Natural killer cell treated with Interleukin-12 subunit alpha and Interleukin-12 subunit beta and Interleukin-15 and Interleukin-18, amount 100 ng/mL, for 72 hours (primary cell): ENCODE measurements at regions not wholly inside any gene's neighbourhood (a gene's known extent, or its start where the extent isn't known, plus 50 kb on each side); places are given as distances from the start of the nearest gene placed in this dataset.
A peak's percentile ranks its signal among the peaks of the same experiment; 100 is the strongest.

Source experiments
- ATAC-seq, 2 donors: fragments of 150-1000 bp; cut with Tn5 transposase in 1 of 2; sonication (Bioruptor Pico), chemical (Tn5 transposase) in 1 of 2; 2 replicates each; pipeline ENCODE4 v1.10.0; 2021
- DNase-seq: peaks from one replicate; pipeline ENCODE4 v3.0.0; 2022; ENCODE audit warnings: low spot score
- H3K27ac Mint-ChIP-seq, 2 donors: 1 replicate in 1 of 2; 2 replicates in 1 of 2; pipeline ENCODE4 v1.8.0; 2022; ENCODE audit warnings: mixed read lengths in 2 of 2, mild to moderate bottlenecking in 1 of 2, moderate library complexity in 1 of 2
- H3K27me3 Mint-ChIP-seq, 2 donors: 1 replicate in 1 of 2; 2 replicates in 1 of 2; pipeline ENCODE4 v1.8.0; 2022; ENCODE audit warnings: mixed read lengths in 2 of 2
- H3K36me3 Mint-ChIP-seq: one replicate; pipeline ENCODE4 v1.8.0; 2022; ENCODE audit warnings: mixed read lengths
- H3K4me1 Mint-ChIP-seq, 2 donors: 1 replicate in 1 of 2; 2 replicates in 1 of 2; pipeline ENCODE4 v1.8.0; 2022; ENCODE audit warnings: low read depth in 2 of 2, mixed read lengths in 2 of 2, mild to moderate bottlenecking in 1 of 2
- H3K4me3 Mint-ChIP-seq: one replicate; pipeline ENCODE4 v1.8.0; 2022; ENCODE audit warnings: mixed read lengths
- H3K9me3 Mint-ChIP-seq: 2 replicates; pipeline ENCODE4 v1.8.0; 2022; ENCODE audit warnings: mixed read lengths

DNA sequence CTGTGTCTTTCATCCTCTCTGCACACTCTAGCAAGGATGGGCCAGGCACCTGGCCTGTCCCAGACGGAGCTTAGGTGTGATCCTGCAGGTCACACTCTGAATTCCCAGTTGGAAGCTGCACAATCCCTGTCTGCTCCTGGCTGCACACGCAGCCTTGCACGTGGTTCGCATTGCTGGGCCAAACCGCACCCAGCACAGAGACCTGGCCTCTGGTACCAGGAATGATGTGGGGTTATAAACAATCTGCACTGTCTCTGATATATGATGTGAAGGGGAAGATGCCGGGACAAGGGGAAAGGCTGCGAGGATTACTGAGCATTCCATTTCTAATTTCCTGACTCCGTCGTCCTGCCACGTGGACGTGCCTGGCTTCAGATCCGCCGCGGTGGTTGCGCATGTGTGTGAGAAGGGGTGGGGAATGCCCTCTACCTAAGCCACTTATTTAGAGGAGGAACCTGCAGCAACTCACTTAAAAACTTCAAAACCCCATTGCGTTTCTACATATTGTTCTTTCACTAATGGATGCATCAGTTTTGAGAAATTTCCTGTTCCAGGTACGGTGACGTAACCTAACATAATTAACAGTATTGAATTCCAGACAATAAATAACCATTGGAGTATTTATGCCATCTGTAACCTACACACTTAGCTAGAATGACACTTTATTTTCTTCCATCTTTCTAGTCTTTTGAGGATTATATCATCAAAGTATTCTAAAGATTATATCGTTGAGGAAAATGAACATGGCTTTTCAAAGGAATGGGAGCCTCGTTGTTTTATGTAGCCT, 559.7 kb upstream of the MGMT start:
- Mint-ChIP-seq H3K27ac (no peak overlapping the region), H3K27me3 (peaks cover 4 to 17% of the 10 kb centered on the region in 2 donors), H3K4me3 (no peak overlapping the region), H3K36me3 (no peaks in the 10 kb centered on the region), H3K4me1 (no peaks in the 10 kb centered on the region), H3K9me3 (no peaks in the 10 kb centered on the region)
- DNase-seq (no peak), ATAC-seq (peak in 1 of 2 donors; percentile 57)

- Mint-ChIP-seq H3K4me3 (no peak overlapping the region), H3K27ac (no peak overlapping the region), H3K36me3 (no peaks in the 10 kb centered on the region), H3K9me3 (no peaks in the 10 kb centered on the region), H3K4me1 (no peaks in the 10 kb centered on the region), H3K27me3 (peaks cover 7 to 10% of the 10 kb centered on the region in 2 donors)
- no peak for ATAC-seq
- DNase-seq: no peak
These were observed 558.9 kb upstream of the MGMT start for GRCh38 chr10:128908099-128908498.

DNA sequence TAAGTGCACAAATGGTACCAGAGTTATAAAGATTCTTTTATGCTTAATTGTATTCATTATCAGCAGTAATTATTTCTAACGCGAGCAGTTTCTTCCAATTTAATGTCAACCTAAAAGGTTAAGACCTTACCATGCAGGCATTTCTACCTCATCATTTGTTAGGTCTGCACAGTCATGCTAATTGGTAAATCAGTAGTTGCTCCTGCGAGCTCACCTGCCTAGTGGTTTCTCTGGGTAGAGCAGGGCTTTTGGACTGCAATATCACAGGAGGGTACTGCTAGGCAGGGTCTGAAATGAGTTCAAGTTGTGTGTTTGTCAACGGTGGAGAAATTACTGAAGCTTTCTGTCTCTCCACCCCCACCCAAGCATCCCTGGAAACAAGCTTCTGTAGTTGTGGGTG, 558.5 kb upstream of the MGMT start:
- ATAC-seq (no peak), DNase-seq (no peak)
- H3K27ac Mint-ChIP-seq: no peak overlapping the region
- no peaks in the 10 kb centered on the region for H3K9me3 Mint-ChIP-seq
- H3K4me1 Mint-ChIP-seq: no peaks in the 10 kb centered on the region
- H3K27me3 Mint-ChIP-seq: peaks cover 6 to 7% of the 10 kb centered on the region in 2 donors
- no peaks in the 10 kb centered on the region for H3K36me3 Mint-ChIP-seq
- H3K4me3 Mint-ChIP-seq: no peak overlapping the region

- no peaks in the 10 kb centered on the region for H3K4me1 Mint-ChIP-seq
- H3K27me3 Mint-ChIP-seq: peaks cover 9% of the 10 kb centered on the region in 2 donors
- H3K4me3 Mint-ChIP-seq: no peak overlapping the region
- no peaks in the 10 kb centered on the region for H3K9me3 Mint-ChIP-seq
- no peaks in the 10 kb centered on the region for H3K36me3 Mint-ChIP-seq
- peak; percentile 34 to 37 for ATAC-seq
- no peak for DNase-seq
- H3K27ac Mint-ChIP-seq: no peak overlapping the region
These were observed 554.3 kb upstream of the MGMT start for GRCh38 chr10:128912568-128913311.

DNA sequence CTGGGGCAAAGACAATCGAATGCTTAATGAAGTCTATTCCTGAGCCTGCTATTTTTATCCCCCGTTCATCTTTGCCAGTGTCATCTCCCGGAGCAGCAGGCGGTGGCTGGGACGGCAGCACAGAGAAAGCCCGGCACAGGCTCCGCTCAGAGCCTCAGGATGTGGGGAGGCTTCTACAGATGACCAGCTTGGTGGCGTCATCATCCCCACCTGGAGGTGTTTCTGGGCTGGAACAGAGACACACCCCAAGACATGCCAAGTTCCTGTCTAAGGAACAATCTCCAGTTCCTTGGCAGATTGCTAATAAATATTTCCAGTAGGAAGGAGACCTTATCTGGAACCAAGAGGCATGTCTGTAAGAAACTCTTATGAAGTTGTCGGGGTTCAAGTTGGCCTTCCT, 552.4 kb upstream of the MGMT start:
- no peak overlapping the region for H3K27ac Mint-ChIP-seq
- DNase-seq (no peak), ATAC-seq (no peak)
- H3K4me1 Mint-ChIP-seq: no peaks in the 10 kb centered on the region
- H3K4me3 Mint-ChIP-seq: no peak overlapping the region
- H3K36me3 Mint-ChIP-seq: no peaks in the 10 kb centered on the region
- H3K27me3 Mint-ChIP-seq: peaks cover 6 to 9% of the 10 kb centered on the region in 2 donors
- H3K9me3 Mint-ChIP-seq: no peaks in the 10 kb centered on the region

GRCh38 chr10:128915630-128916029, 551.4 kb upstream of the MGMT start:
- Mint-ChIP-seq H3K36me3 (no peaks in the 10 kb centered on the region), H3K4me1 (no peaks in the 10 kb centered on the region), H3K27me3 (peaks cover 8 to 9% of the 10 kb centered on the region in 2 donors), H3K4me3 (no peak overlapping the region), H3K27ac (no peak overlapping the region), H3K9me3 (no peaks in the 10 kb centered on the region)
- ATAC-seq: no peak
- DNase-seq: no peak

DNA sequence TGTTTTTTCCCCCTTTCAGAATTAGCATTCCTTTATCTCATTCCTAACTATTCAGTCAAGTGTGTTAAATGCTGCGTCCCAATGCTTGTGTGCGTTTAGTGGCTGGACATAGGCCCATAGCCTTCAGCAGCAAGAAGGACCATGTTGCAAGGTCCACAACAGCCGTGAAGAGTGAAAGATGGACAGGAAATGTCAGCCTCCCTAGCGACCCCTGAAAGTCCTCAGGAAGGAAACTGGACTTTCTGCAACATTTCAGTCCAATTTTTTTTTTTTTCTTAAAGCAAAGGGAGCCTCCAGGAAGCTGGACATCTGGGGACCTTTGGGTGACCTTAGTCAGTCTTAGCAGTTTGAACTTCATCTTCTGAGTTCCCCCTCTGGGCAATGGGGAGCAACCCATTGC, 550.7 kb upstream of the MGMT start:
- Mint-ChIP-seq H3K9me3 (no peaks in the 10 kb centered on the region), H3K27ac (no peak overlapping the region), H3K4me1 (no peaks in the 10 kb centered on the region), H3K27me3 (peaks cover 8 to 9% of the 10 kb centered on the region in 2 donors), H3K36me3 (no peaks in the 10 kb centered on the region), H3K4me3 (no peak overlapping the region)
- no peak for ATAC-seq
- DNase-seq: no peak

- ATAC-seq (peak in 1 of 2 donors; percentile 34), DNase-seq (no peak)
- H3K9me3 Mint-ChIP-seq: no peaks in the 10 kb centered on the region
- H3K4me3 Mint-ChIP-seq: no peak overlapping the region
- H3K27ac Mint-ChIP-seq: no peak overlapping the region
- H3K36me3 Mint-ChIP-seq: no peaks in the 10 kb centered on the region
- H3K27me3 Mint-ChIP-seq: peaks cover 9 to 15% of the 10 kb centered on the region in 2 donors
- H3K4me1 Mint-ChIP-seq: no peaks in the 10 kb centered on the region
These were observed 545.5 kb upstream of the MGMT start for GRCh38 chr10:128921389-128922022.

- no peak for ATAC-seq
- Mint-ChIP-seq H3K36me3 (no peaks in the 10 kb centered on the region), H3K4me1 (no peaks in the 10 kb centered on the region), H3K27me3 (peaks cover 9 to 15% of the 10 kb centered on the region in 2 donors), H3K4me3 (no peak overlapping the region), H3K27ac (no peak overlapping the region), H3K9me3 (no peaks in the 10 kb centered on the region)
- DNase-seq: no peak
These were observed 544.9 kb upstream of the MGMT start for GRCh38 chr10:128922172-128922571.

- no peaks in the 10 kb centered on the region for H3K9me3 Mint-ChIP-seq
- H3K27ac Mint-ChIP-seq: no peak overlapping the region
- ATAC-seq (peak in 1 of 2 donors; percentile 40), DNase-seq (no peak)
- no peaks in the 10 kb centered on the region for H3K36me3 Mint-ChIP-seq
- H3K4me1 Mint-ChIP-seq: no peaks in the 10 kb centered on the region
- no peak overlapping the region for H3K4me3 Mint-ChIP-seq
- peaks cover 9 to 15% of the 10 kb centered on the region in 2 donors for H3K27me3 Mint-ChIP-seq
These were observed 544.3 kb upstream of the MGMT start for GRCh38 chr10:128922619-128923196.

GRCh38 chr10:128924918-128925317, 542.1 kb upstream of the MGMT start:
- no peak overlapping the region for H3K27ac Mint-ChIP-seq
- H3K36me3 Mint-ChIP-seq: no peaks in the 10 kb centered on the region
- no peaks in the 10 kb centered on the region for H3K9me3 Mint-ChIP-seq
- ATAC-seq (no peak), DNase-seq (no peak)
- no peak overlapping the region for H3K4me3 Mint-ChIP-seq
- H3K27me3 Mint-ChIP-seq: peaks cover 12 to 15% of the 10 kb centered on the region in 2 donors
- H3K4me1 Mint-ChIP-seq: no peaks in the 10 kb centered on the region

DNA sequence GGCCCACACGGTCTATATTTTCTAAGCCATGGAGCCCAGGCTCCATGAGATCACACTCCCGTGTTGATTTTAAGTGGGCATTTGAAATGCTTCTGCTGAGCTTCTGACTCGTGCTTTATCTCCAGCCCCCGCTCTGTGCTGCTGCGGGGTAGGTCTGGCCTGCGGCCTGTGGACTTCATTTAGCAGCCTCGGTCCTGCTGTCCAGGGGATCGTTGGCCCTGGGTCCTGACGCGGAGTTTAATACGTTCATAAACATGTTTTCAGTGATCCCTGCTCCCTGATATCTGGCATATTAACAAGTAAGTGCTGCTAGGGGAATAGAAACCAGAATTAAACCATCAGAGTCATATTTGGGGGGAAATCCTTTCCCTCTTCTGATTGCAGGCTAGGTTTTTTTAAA, 540.3 kb upstream of the MGMT start:
- peaks cover 13 to 15% of the 10 kb centered on the region in 2 donors for H3K27me3 Mint-ChIP-seq
- no peak for ATAC-seq
- DNase-seq: no peak
- H3K9me3 Mint-ChIP-seq: no peaks in the 10 kb centered on the region
- H3K27ac Mint-ChIP-seq: no peak overlapping the region
- H3K4me1 Mint-ChIP-seq: no peaks in the 10 kb centered on the region
- H3K4me3 Mint-ChIP-seq: no peak overlapping the region
- H3K36me3 Mint-ChIP-seq: no peaks in the 10 kb centered on the region

- H3K36me3 Mint-ChIP-seq: no peaks in the 10 kb centered on the region
- no peak overlapping the region for H3K4me3 Mint-ChIP-seq
- H3K9me3 Mint-ChIP-seq: no peaks in the 10 kb centered on the region
- no peaks in the 10 kb centered on the region for H3K4me1 Mint-ChIP-seq
- ATAC-seq: no peak
- no peak overlapping the region for H3K27ac Mint-ChIP-seq
- H3K27me3 Mint-ChIP-seq: peaks cover 15 to 20% of the 10 kb centered on the region in 2 donors
- DNase-seq: no peak
These were observed 539.4 kb upstream of the MGMT start for GRCh38 chr10:128927497-128928161.
